PC-9 (cell line): ENCODE measurements at regions not wholly inside any gene's neighbourhood (a gene's known extent, or its start where the extent isn't known, plus 50 kb on each side); places are given as distances from the start of the nearest gene placed in this dataset.

Experiments
- BruUV-seq: library from RNA; stranded (reverse); fragments of 400-500 nt; replicated peaks from 2 replicates; lab custom pipeline; 2021; lab: Mats Ljungman, UMichigan
- CTCF ChIA-PET: fragments of 300-600 bp; sonication (Branson Sonifier 250); formaldehyde crosslinking; loops from one replicate; lab custom pipeline; 2022; ENCODE audit warnings: antibody characterized with exemption; lab: Charles Lee
- POLR2A ChIA-PET: fragments of 300-600 bp; sonication (Branson Sonifier 250); formaldehyde crosslinking; loops from one replicate; lab custom pipeline; 2022; ENCODE audit warnings: antibody characterized with exemption; ENCODE audit not compliant: unreplicated experiment; lab: Charles Lee
- DNase-seq, 2 experiments: peaks; one replicate each; pipeline versions ENCODE4 v3.0.0 to v3.0.0-alpha.2; 2015 to 2022; ENCODE audit warnings: mixed read lengths in 1 of 2
- H2AFZ ChIP-seq: fragments of 200-600 bp; sonication (generic); 2 replicates; pipeline ENCODE4 v1.8.1; 2017; ENCODE audit warnings: antibody characterized with exemption
- H3F3A ChIP-seq: fragments of 200-600 bp; sonication (generic); 2 replicates; pipeline ENCODE4 v1.8.1; 2017; ENCODE audit warnings: antibody characterized with exemption, mild to moderate bottlenecking, low read depth; ENCODE audit not compliant: insufficient read depth
- H3K27ac ChIP-seq: fragments of 200-600 bp; sonication (generic); 2 replicates; pipeline ENCODE4 v1.6.1; 2016; ENCODE audit warnings: mixed run types
- H3K27me3 ChIP-seq: fragments of 200-600 bp; sonication (generic); 2 replicates; pipeline ENCODE4 v1.6.1; 2016; ENCODE audit warnings: low read depth, mixed run types; ENCODE audit not compliant: insufficient read depth
- H3K36me3 ChIP-seq: fragments of 200-600 bp; sonication (generic); 2 replicates; pipeline ENCODE4 v1.6.1; 2016; ENCODE audit warnings: low read depth, mixed run types
- H3K4me1 ChIP-seq: fragments of 200-600 bp; sonication (generic); replicated peaks from 2 replicates; pipeline ENCODE4 v1.6.1; 2016; ENCODE audit warnings: mixed run types; ENCODE audit not compliant: insufficient read depth
- H3K4me2 ChIP-seq: fragments of 200-600 bp; sonication (generic); 2 replicates; pipeline ENCODE4 v1.6.1; 2017; ENCODE audit warnings: mixed run types
- H3K4me3 ChIP-seq: fragments of 200-600 bp; sonication (generic); 2 replicates; pipeline ENCODE4 v1.6.1; 2016; ENCODE audit warnings: mixed run types
- H3K79me2 ChIP-seq: fragments of 200-600 bp; sonication (generic); 2 replicates; pipeline ENCODE4 v1.6.1; 2017; ENCODE audit warnings: low read depth, mixed run types
- H3K9me2 ChIP-seq: fragments of 200-600 bp; sonication (generic); 2 replicates; pipeline ENCODE4 v1.8.1; 2017; ENCODE audit warnings: mild to moderate bottlenecking; ENCODE audit not compliant: insufficient read depth
- H3K9me3 ChIP-seq: fragments of 200-600 bp; sonication (generic); 2 replicates; pipeline ENCODE4 v1.8.1; 2016; ENCODE audit warnings: low read depth; ENCODE audit not compliant: insufficient read depth
- H4K20me1 ChIP-seq: fragments of 200-600 bp; sonication (generic); 2 replicates; pipeline ENCODE4 v1.8.1; 2017; ENCODE audit not compliant: insufficient read depth
- CTCF ChIP-seq: fragments of 200-600 bp; sonication (generic); conservative IDR thresholded peaks from 2 replicates; pipeline ENCODE4 v1.6.1; 2017; ENCODE audit warnings: mixed run types, antibody characterized with exemption, mild to moderate bottlenecking, moderate library complexity
- EZH2 ChIP-seq: fragments of 200-600 bp; sonication (generic); IDR thresholded peaks from 2 replicates; pipeline ENCODE4 v1.8.0; 2017; ENCODE audit warnings: antibody characterized with exemption, low read depth
- intact Hi-C: fragments of 100-400 bp; cut with micrococcal nuclease; formaldehyde crosslinking; loops from one replicate; pipeline ENCODE4 v1.10.0; 2022; ENCODE audit not compliant: unreplicated experiment

GRCh38 chr2:65595630-65596029 is 163.2 kb upstream of the SPRED2 start:
- Histone ChIP-seq H3K27me3 (no peaks in the 10 kb centered on the region), H3K4me2 (no peak overlapping the region)
- no peak for TF ChIP-seq CTCF
- no peak for TF ChIP-seq EZH2

GRCh38 chr2:65594150-65594549 is 161.8 kb upstream of the SPRED2 start:
- Histone ChIP-seq H3K9me3 (no peaks in the 10 kb centered on the region; the same call in 1 of the 2 replicates), H3K4me3 (no peak overlapping the region), H3F3A (peaks cover 5% of the 10 kb centered on the region; the same call in 1 of the 2 replicates), H2AFZ (no peak overlapping the region), H3K79me2 (no peaks in the 10 kb centered on the region), H3K27me3 (no peaks in the 10 kb centered on the region), H3K4me1 (peaks cover 12% of the 10 kb centered on the region; the same call in 1 of the 2 replicates), H3K36me3 (no peaks in the 10 kb centered on the region), H4K20me1 (no peaks in the 10 kb centered on the region), H3K27ac (no peak overlapping the region), H3K9me2 (no peaks in the 10 kb centered on the region), H3K4me2 (no peak overlapping the region)
- CTCF ChIA-PET, result no interaction called here
- intact Hi-C loops, result no loop called here
- no peak for DNase-seq
- TF ChIP-seq CTCF, result no peak
- no peak for TF ChIP-seq EZH2
- POLR2A ChIA-PET, result no interaction called here
- no TSS peak for BruUV-seq

More at GRCh38 chr2:65595630-65596029, 163.2 kb upstream of the SPRED2 start:
- Histone ChIP-seq H3K27ac (no peak overlapping the region), H4K20me1 (no peaks in the 10 kb centered on the region), H3F3A (peaks cover 5% of the 10 kb centered on the region; the same call in 1 of the 2 replicates), H3K4me1 (peaks cover 12% of the 10 kb centered on the region; the same call in 1 of the 2 replicates), H3K36me3 (no peaks in the 10 kb centered on the region), H3K9me3 (no peaks in the 10 kb centered on the region; the same call in 1 of the 2 replicates), H3K4me3 (no peak overlapping the region), H2AFZ (no peak overlapping the region; the same call in 1 of the 2 replicates), H3K9me2 (no peaks in the 10 kb centered on the region), H3K79me2 (no peaks in the 10 kb centered on the region)
- intact Hi-C loops, result no loop called here
- ChIA-PET POLR2A (no interaction called here), CTCF (interaction anchor here (0.7 kb wide), 1 partner anchor 18 kb away, joined by 3 read pairs; no protein-coding TSS in a partner anchor)
- BruUV-seq, result no TSS peak
- no peak for DNase-seq

- ChIA-PET CTCF (no interaction called here), POLR2A (no interaction called here)
- DNase-seq, result no peak
- H3K27me3 ChIP-seq, result no peaks in the 10 kb centered on the region
- intact Hi-C loops, result no loop called here
- H3K9me2 ChIP-seq, result no peaks in the 10 kb centered on the region
- TF ChIP-seq EZH2 (no peak), CTCF (no peak)
- no peaks in the 10 kb centered on the region for H3K36me3 ChIP-seq
- no peak overlapping the region for H3K4me2 ChIP-seq
- H3K4me3 ChIP-seq, result no peak overlapping the region
- H3K4me1 ChIP-seq, result no peaks in the 10 kb centered on the region
- no TSS peak for BruUV-seq
- H3F3A ChIP-seq, result no peaks in the 10 kb centered on the region
- no peaks in the 10 kb centered on the region for H3K9me3 ChIP-seq
- H4K20me1 ChIP-seq, result no peaks in the 10 kb centered on the region
- H3K79me2 ChIP-seq, result no peaks in the 10 kb centered on the region
- H2AFZ ChIP-seq, result no peak overlapping the region
- H3K27ac ChIP-seq, result no peak overlapping the region
Measured at GRCh38 chr2:65589667-65590066, 157.3 kb upstream of the SPRED2 start.
